Caco-2 (cell line): ENCODE measurements at regions not wholly inside any gene's neighbourhood (a gene's known extent, or its start where the extent isn't known, plus 50 kb on each side); places are given as distances from the start of the nearest gene placed in this dataset.

Experiments
- BruUV-seq: library from RNA; stranded (reverse); fragments of 400-500 nt; replicated peaks from 2 replicates; lab custom pipeline; 2021; lab: Mats Ljungman, UMichigan
- CTCF ChIA-PET: fragments of 300-600 bp; sonication (Branson Sonifier 250); formaldehyde crosslinking; loops from one replicate; lab custom pipeline; 2022; ENCODE audit warnings: antibody characterized with exemption; lab: Charles Lee
- POLR2A ChIA-PET: fragments of 300-600 bp; sonication (Branson Sonifier 250); formaldehyde crosslinking; loops from one replicate; lab custom pipeline; 2022; ENCODE audit warnings: antibody characterized with exemption; lab: Charles Lee
- DNase-seq, 2 experiments: peaks; one replicate each; pipeline versions ENCODE4 v3.0.0 to v3.0.0-alpha.2; 2020 to 2022
- H3K27me3 ChIP-seq: replicated peaks from 2 replicates; pipeline ENCODE4 v1.6.0; 2011; ENCODE audit warnings: low read length; ENCODE audit not compliant: control insufficient read depth, insufficient read depth
- H3K36me3 ChIP-seq: 2 replicates; pipeline ENCODE4 v1.5.1; 2011; ENCODE audit warnings: low read length; ENCODE audit not compliant: control insufficient read depth, insufficient read depth
- H3K4me1 ChIP-seq: fragments of 250-450 bp; sonication (Bioruptor Pico); 2 replicates; pipeline ENCODE4 v1.5.1; 2020; ENCODE audit warnings: mild to moderate bottlenecking
- H3K4me3 ChIP-seq: 2 replicates; pipeline ENCODE4 v1.5.1; 2011; ENCODE audit warnings: low read depth, mild to moderate bottlenecking, control low read depth, low read length
- H3K9me3 ChIP-seq: fragments of 250-450 bp; sonication (Bioruptor Pico); 2 replicates; pipeline ENCODE4 v1.5.1; 2020; ENCODE audit warnings: mild to moderate bottlenecking, moderate library complexity
- H3K27ac Mint-ChIP-seq: one replicate; pipeline ENCODE4 v1.8.0; 2022; ENCODE audit warnings: mixed read lengths; ENCODE audit not compliant: unreplicated experiment
- H3K27me3 Mint-ChIP-seq: one replicate; pipeline ENCODE4 v1.8.0; 2022; ENCODE audit warnings: mixed read lengths; ENCODE audit not compliant: insufficient read depth, unreplicated experiment
- H3K36me3 Mint-ChIP-seq: one replicate; pipeline ENCODE4 v1.8.0; 2022; ENCODE audit warnings: mild to moderate bottlenecking, mixed read lengths; ENCODE audit not compliant: insufficient read depth, unreplicated experiment
- H3K4me1 Mint-ChIP-seq: one replicate; pipeline ENCODE4 v1.8.0; 2022; ENCODE audit warnings: low read depth, mixed read lengths; ENCODE audit not compliant: unreplicated experiment
- H3K4me3 Mint-ChIP-seq: one replicate; pipeline ENCODE4 v1.8.0; 2022; ENCODE audit warnings: mild to moderate bottlenecking, moderate library complexity, mixed read lengths; ENCODE audit not compliant: unreplicated experiment
- H3K9me3 Mint-ChIP-seq: one replicate; pipeline ENCODE4 v1.8.0; 2022; ENCODE audit warnings: mixed read lengths; ENCODE audit not compliant: unreplicated experiment
- CTCF ChIP-seq, 2 experiments: fragments of 200-600 bp in 1 of 2; IDR thresholded peaks; 1 replicate in 1 of 2; 2 replicates in 1 of 2; pipeline versions ENCODE4 v1.5.1 to v1.8.0; 2011 to 2022; ENCODE audit warnings: antibody characterized with exemption in 1 of 2, control low read depth in 1 of 2, inconsistent platforms in 1 of 2, low read depth in 1 of 2, low read length in 1 of 2, mild to moderate bottlenecking in 1 of 2, moderate library complexity in 1 of 2; ENCODE audit not compliant: insufficient read depth in 1 of 2, severe bottlenecking in 1 of 2, unreplicated experiment in 1 of 2
- intact Hi-C: fragments of 100-400 bp; cut with micrococcal nuclease; formaldehyde crosslinking; loops from one replicate; pipeline ENCODE4 v1.10.0; 2022; ENCODE audit not compliant: unreplicated experiment

GRCh38 chr3:72434296-72434695 is 413.9 kb downstream of the SHQ1 start:
- Mint-ChIP-seq H3K9me3 (no peaks in the 10 kb centered on the region), H3K4me1 (peaks cover 6% of the 10 kb centered on the region), H3K4me3 (no peak overlapping the region), H3K36me3 (peaks cover 8% of the 10 kb centered on the region), H3K27ac (no peak overlapping the region), H3K27me3 (no peaks in the 10 kb centered on the region)
- DNase-seq: no peak
- POLR2A ChIA-PET: no interaction called here
- Histone ChIP-seq H3K27me3 (no peaks in the 10 kb centered on the region), H3K4me1 (peaks cover under 1% of the 10 kb centered on the region; the same call in 1 of the 2 replicates), H3K9me3 (no peaks in the 10 kb centered on the region), H3K4me3 (no peak overlapping the region), H3K36me3 (no peaks in the 10 kb centered on the region)
- no TSS peak for BruUV-seq
- TF ChIP-seq CTCF (IDR thresholded peaks at IDR 0.05; ENCODE audit: insufficient read depth in 1 of 2, low read depth in 1 of 2, low read length in 1 of 2, severe bottlenecking in 1 of 2, unreplicated experiment in 1 of 2): no peak
- CTCF ChIA-PET: no interaction called here
- intact Hi-C loops: no loop called here

- H3K36me3 ChIP-seq: no peaks in the 10 kb centered on the region
- H3K27me3 ChIP-seq: no peaks in the 10 kb centered on the region
- ChIA-PET POLR2A (no interaction called here), CTCF (no interaction called here)
- Mint-ChIP-seq H3K4me1 (peaks cover 7% of the 10 kb centered on the region), H3K27me3 (no peaks in the 10 kb centered on the region), H3K4me3 (no peak overlapping the region), H3K9me3 (no peaks in the 10 kb centered on the region), H3K36me3 (no peaks in the 10 kb centered on the region), H3K27ac (no peak overlapping the region)
- H3K4me1 ChIP-seq: peaks cover 21% of the 10 kb centered on the region
- BruUV-seq: no TSS peak
- intact Hi-C loops: no loop called here
- TF ChIP-seq CTCF (IDR thresholded peaks at IDR 0.05; ENCODE audit: insufficient read depth in 1 of 2, low read depth in 1 of 2, low read length in 1 of 2, severe bottlenecking in 1 of 2, unreplicated experiment in 1 of 2): no peak
- no peak overlapping the region for H3K4me3 ChIP-seq
- DNase-seq: no peak
- H3K9me3 ChIP-seq: no peaks in the 10 kb centered on the region
These were observed 416.0 kb downstream of the SHQ1 start for GRCh38 chr3:72432246-72432645.

- no peaks in the 10 kb centered on the region for H3K36me3 ChIP-seq
- TF ChIP-seq CTCF (IDR thresholded peaks at IDR 0.05; ENCODE audit: insufficient read depth in 1 of 2, low read depth in 1 of 2, low read length in 1 of 2, severe bottlenecking in 1 of 2, unreplicated experiment in 1 of 2): no peak
- no TSS peak for BruUV-seq
- peaks cover 34% of the 10 kb centered on the region for H3K4me1 ChIP-seq
- H3K9me3 ChIP-seq: no peaks in the 10 kb centered on the region
- ChIA-PET POLR2A (no interaction called here), CTCF (interaction anchor here (0.5 to 0.6 kb wide), 2 partner anchors 396 to 1623 kb away, joined by 3 to 4 read pairs; no protein-coding TSS in a partner anchor)
- no peak for DNase-seq
- Mint-ChIP-seq H3K4me3 (no peak overlapping the region), H3K9me3 (no peaks in the 10 kb centered on the region), H3K27me3 (no peaks in the 10 kb centered on the region), H3K27ac (no peak overlapping the region), H3K4me1 (peaks cover 15% of the 10 kb centered on the region), H3K36me3 (no peaks in the 10 kb centered on the region)
- H3K4me3 ChIP-seq: no peak overlapping the region
- H3K27me3 ChIP-seq: no peaks in the 10 kb centered on the region
- intact Hi-C loops: no loop called here
These were observed 418.5 kb downstream of the SHQ1 start for GRCh38 chr3:72429589-72430353.
